CD4-positive, alpha-beta T cell treated with Interleukin-4 for 1 hour (primary cell): ENCODE measurements at regions not wholly inside any gene's neighbourhood (a gene's known extent, or its start where the extent isn't known, plus 50 kb on each side); places are given as distances from the start of the nearest gene placed in this dataset.

Source experiments
- DNase-seq, 2 donors: peaks; one replicate each; pipeline ENCODE4 v3.0.0-alpha.2; 2020 to 2022

GRCh38 chr16:16798504-16798903, 419.6 kb downstream of the NPIPA7 start:
- DNase-seq = no peak

- DNase-seq = no peak
Observed at GRCh38 chr16:16805809-16806208, 426.9 kb downstream of the NPIPA7 start.

GRCh38 chr16:16815641-16816040, 436.7 kb downstream of the NPIPA7 start:
- no peak for DNase-seq

- no peak for DNase-seq
Observed at GRCh38 chr16:16817196-16817595, 438.3 kb downstream of the NPIPA7 start.

- DNase-seq = no peak
Observed at GRCh38 chr16:16821261-16821660, 442.3 kb downstream of the NPIPA7 start.

GRCh38 chr16:16828913-16829398, 450.0 kb downstream of the NPIPA7 start:
- DNase-seq = no peak

- DNase-seq = no peak
Observed at GRCh38 chr16:16830401-16830800, 451.5 kb downstream of the NPIPA7 start.

GRCh38 chr16:16830973-16831372, 452.0 kb downstream of the NPIPA7 start:
- DNase-seq = no peak

- no peak for DNase-seq
Observed at GRCh38 chr16:16833165-16833564, 454.2 kb downstream of the NPIPA7 start.

GRCh38 chr16:16850274-16850673, 471.3 kb downstream of the NPIPA7 start:
- no peak for DNase-seq

- no peak for DNase-seq
Observed at GRCh38 chr16:16857012-16857411, 478.1 kb downstream of the NPIPA7 start.

GRCh38 chr16:16857603-16858283, 478.8 kb downstream of the NPIPA7 start:
- DNase-seq = no peak

- DNase-seq = peak; percentile 37 to 49
Observed at GRCh38 chr16:16861546-16861945, 482.6 kb downstream of the NPIPA7 start.

- DNase-seq = no peak
Observed at GRCh38 chr16:16863672-16864071, 484.7 kb downstream of the NPIPA7 start.

- DNase-seq = no peak
Observed at GRCh38 chr16:16864536-16864935, 485.6 kb downstream of the NPIPA7 start.

GRCh38 chr16:16865374-16865773, 486.4 kb downstream of the NPIPA7 start:
- no peak for DNase-seq

- DNase-seq = no peak
Observed at GRCh38 chr16:16867973-16868372, 489.0 kb downstream of the NPIPA7 start.

- DNase-seq = no peak
Observed at GRCh38 chr16:16868727-16869126, 489.8 kb downstream of the NPIPA7 start.

GRCh38 chr16:16869746-16870145, 490.8 kb downstream of the NPIPA7 start:
- DNase-seq = no peak

- DNase-seq = no peak
Observed at GRCh38 chr16:16871196-16871595, 492.3 kb downstream of the NPIPA7 start.

- no peak for DNase-seq
Observed at GRCh38 chr16:16877061-16877460, 498.1 kb downstream of the NPIPA7 start.

- no peak for DNase-seq
Observed at GRCh38 chr16:16879567-16880251, 500.8 kb downstream of the NPIPA7 start.

- no peak for DNase-seq
Observed at GRCh38 chr16:16881814-16882213, 502.9 kb downstream of the NPIPA7 start.

GRCh38 chr16:16882766-16883165, 503.8 kb downstream of the NPIPA7 start:
- DNase-seq = no peak

- no peak for DNase-seq
Observed at GRCh38 chr16:16884451-16884850, 505.5 kb downstream of the NPIPA7 start.
